PC-9 (cell line): ENCODE measurements at regions not wholly inside any gene's neighbourhood (a gene's known extent, or its start where the extent isn't known, plus 50 kb on each side); places are given as distances from the start of the nearest gene placed in this dataset.

ENCODE experiments used
- BruUV-seq: library from RNA; stranded (reverse); fragments of 400-500 nt; replicated peaks from 2 replicates; lab custom pipeline; 2021; lab: Mats Ljungman, UMichigan
- CTCF ChIA-PET: fragments of 300-600 bp; sonication (Branson Sonifier 250); formaldehyde crosslinking; loops from one replicate; lab custom pipeline; 2022; ENCODE audit warnings: antibody characterized with exemption; lab: Charles Lee
- POLR2A ChIA-PET: fragments of 300-600 bp; sonication (Branson Sonifier 250); formaldehyde crosslinking; loops from one replicate; lab custom pipeline; 2022; ENCODE audit warnings: antibody characterized with exemption; ENCODE audit not compliant: unreplicated experiment; lab: Charles Lee
- DNase-seq, 2 experiments: peaks; one replicate each; pipeline versions ENCODE4 v3.0.0 to v3.0.0-alpha.2; 2015 to 2022; ENCODE audit warnings: mixed read lengths in 1 of 2
- H2AFZ ChIP-seq: fragments of 200-600 bp; sonication (generic); 2 replicates; pipeline ENCODE4 v1.8.1; 2017; ENCODE audit warnings: antibody characterized with exemption
- H3F3A ChIP-seq: fragments of 200-600 bp; sonication (generic); 2 replicates; pipeline ENCODE4 v1.8.1; 2017; ENCODE audit warnings: antibody characterized with exemption, mild to moderate bottlenecking, low read depth; ENCODE audit not compliant: insufficient read depth
- H3K27ac ChIP-seq: fragments of 200-600 bp; sonication (generic); 2 replicates; pipeline ENCODE4 v1.6.1; 2016; ENCODE audit warnings: mixed run types
- H3K27me3 ChIP-seq: fragments of 200-600 bp; sonication (generic); 2 replicates; pipeline ENCODE4 v1.6.1; 2016; ENCODE audit warnings: low read depth, mixed run types; ENCODE audit not compliant: insufficient read depth
- H3K36me3 ChIP-seq: fragments of 200-600 bp; sonication (generic); 2 replicates; pipeline ENCODE4 v1.6.1; 2016; ENCODE audit warnings: low read depth, mixed run types
- H3K4me1 ChIP-seq: fragments of 200-600 bp; sonication (generic); replicated peaks from 2 replicates; pipeline ENCODE4 v1.6.1; 2016; ENCODE audit warnings: mixed run types; ENCODE audit not compliant: insufficient read depth
- H3K4me2 ChIP-seq: fragments of 200-600 bp; sonication (generic); 2 replicates; pipeline ENCODE4 v1.6.1; 2017; ENCODE audit warnings: mixed run types
- H3K4me3 ChIP-seq: fragments of 200-600 bp; sonication (generic); 2 replicates; pipeline ENCODE4 v1.6.1; 2016; ENCODE audit warnings: mixed run types
- H3K79me2 ChIP-seq: fragments of 200-600 bp; sonication (generic); 2 replicates; pipeline ENCODE4 v1.6.1; 2017; ENCODE audit warnings: low read depth, mixed run types
- H3K9me2 ChIP-seq: fragments of 200-600 bp; sonication (generic); 2 replicates; pipeline ENCODE4 v1.8.1; 2017; ENCODE audit warnings: mild to moderate bottlenecking; ENCODE audit not compliant: insufficient read depth
- H3K9me3 ChIP-seq: fragments of 200-600 bp; sonication (generic); 2 replicates; pipeline ENCODE4 v1.8.1; 2016; ENCODE audit warnings: low read depth; ENCODE audit not compliant: insufficient read depth
- H4K20me1 ChIP-seq: fragments of 200-600 bp; sonication (generic); 2 replicates; pipeline ENCODE4 v1.8.1; 2017; ENCODE audit not compliant: insufficient read depth
- EZH2 ChIP-seq: fragments of 200-600 bp; sonication (generic); IDR thresholded peaks from 2 replicates; pipeline ENCODE4 v1.8.0; 2017; ENCODE audit warnings: antibody characterized with exemption, low read depth
- intact Hi-C: fragments of 100-400 bp; cut with micrococcal nuclease; formaldehyde crosslinking; loops from one replicate; pipeline ENCODE4 v1.10.0; 2022; ENCODE audit not compliant: unreplicated experiment
- TF ChIP-seq, protein P1 (sequence below): fragments of 200-600 bp; sonication (generic); conservative IDR thresholded peaks from 2 replicates; pipeline ENCODE4 v1.6.1; 2017; ENCODE audit warnings: mixed run types, antibody characterized with exemption, mild to moderate bottlenecking, moderate library complexity

- Histone ChIP-seq H3K4me1 (peaks cover 44% of the 10 kb centered on the region), H4K20me1 (no peaks in the 10 kb centered on the region), H3K4me2 (no peak overlapping the region), H3K9me2 (no peaks in the 10 kb centered on the region), H3K27me3 (no peaks in the 10 kb centered on the region), H3K79me2 (no peaks in the 10 kb centered on the region), H3K4me3 (no peak overlapping the region), H3K9me3 (peaks cover 10% of the 10 kb centered on the region; the same call in 1 of the 2 replicates), H3F3A (peaks cover 25% of the 10 kb centered on the region), H3K36me3 (no peaks in the 10 kb centered on the region), H3K27ac (no peak overlapping the region), H2AFZ (no peak overlapping the region)
- intact Hi-C loops, result no loop called here
- TF ChIP-seq EZH2, result no peak
- TF ChIP-seq, protein P1, sequence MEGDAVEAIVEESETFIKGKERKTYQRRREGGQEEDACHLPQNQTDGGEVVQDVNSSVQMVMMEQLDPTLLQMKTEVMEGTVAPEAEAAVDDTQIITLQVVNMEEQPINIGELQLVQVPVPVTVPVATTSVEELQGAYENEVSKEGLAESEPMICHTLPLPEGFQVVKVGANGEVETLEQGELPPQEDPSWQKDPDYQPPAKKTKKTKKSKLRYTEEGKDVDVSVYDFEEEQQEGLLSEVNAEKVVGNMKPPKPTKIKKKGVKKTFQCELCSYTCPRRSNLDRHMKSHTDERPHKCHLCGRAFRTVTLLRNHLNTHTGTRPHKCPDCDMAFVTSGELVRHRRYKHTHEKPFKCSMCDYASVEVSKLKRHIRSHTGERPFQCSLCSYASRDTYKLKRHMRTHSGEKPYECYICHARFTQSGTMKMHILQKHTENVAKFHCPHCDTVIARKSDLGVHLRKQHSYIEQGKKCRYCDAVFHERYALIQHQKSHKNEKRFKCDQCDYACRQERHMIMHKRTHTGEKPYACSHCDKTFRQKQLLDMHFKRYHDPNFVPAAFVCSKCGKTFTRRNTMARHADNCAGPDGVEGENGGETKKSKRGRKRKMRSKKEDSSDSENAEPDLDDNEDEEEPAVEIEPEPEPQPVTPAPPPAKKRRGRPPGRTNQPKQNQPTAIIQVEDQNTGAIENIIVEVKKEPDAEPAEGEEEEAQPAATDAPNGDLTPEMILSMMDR, result no peak
- DNase-seq, result no peak
- ChIA-PET CTCF (interaction anchor here (0.5 to 0.6 kb wide), 2 partner anchors 326 to 360 kb away, joined by 3 read pairs; no protein-coding TSS in a partner anchor), POLR2A (no interaction called here)
- no TSS peak for BruUV-seq
Observed at GRCh38 chr2:18988631-18989232, 369.7 kb downstream of the OSR1 start.

DNA sequence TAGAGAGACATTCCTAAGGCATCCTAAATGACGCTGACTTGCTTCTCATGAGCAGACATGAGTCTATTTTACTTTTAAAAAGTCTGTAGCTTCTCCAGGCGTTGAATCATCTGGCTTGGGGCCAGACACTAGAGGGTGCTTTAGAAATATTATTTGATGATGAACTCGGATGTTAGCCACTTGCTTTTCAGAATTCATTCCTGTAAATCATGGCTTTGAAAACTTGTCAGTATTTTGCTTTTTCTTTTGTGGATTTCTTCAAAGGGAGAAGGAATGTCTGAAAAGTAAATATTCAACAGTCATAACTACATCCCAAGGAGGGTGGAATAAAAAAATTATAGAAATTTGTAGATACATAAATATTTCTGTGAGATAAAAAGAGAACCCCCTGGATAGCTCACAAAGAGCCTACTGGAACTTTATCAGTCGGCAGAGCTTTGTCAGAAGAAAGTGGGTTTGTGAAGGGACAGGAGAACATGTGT is 370.8 kb downstream of the OSR1 start:
- DNase-seq, result peak; percentile 60 to 68
- peaks cover 35% of the 10 kb centered on the region for H3K4me1 ChIP-seq
- peaks cover 10% of the 10 kb centered on the region; the same call in 1 of the 2 replicates for H3K9me3 ChIP-seq
- H3K36me3 ChIP-seq, result no peaks in the 10 kb centered on the region
- H3K4me2 ChIP-seq, result no peak overlapping the region
- intact Hi-C loops, result no loop called here
- ChIA-PET CTCF (no interaction called here), POLR2A (interaction anchor here (0.6 kb wide), 1 partner anchor 153 kb away, joined by 5 read pairs; no protein-coding TSS in a partner anchor)
- H4K20me1 ChIP-seq, result no peaks in the 10 kb centered on the region
- H3K9me2 ChIP-seq, result no peaks in the 10 kb centered on the region
- H3K27me3 ChIP-seq, result no peaks in the 10 kb centered on the region
- no peak overlapping the region for H3K27ac ChIP-seq
- TF ChIP-seq, protein P1, result no peak
- TF ChIP-seq EZH2, result no peak
- H2AFZ ChIP-seq, result no peak overlapping the region
- peaks cover 25% of the 10 kb centered on the region for H3F3A ChIP-seq
- no peaks in the 10 kb centered on the region for H3K79me2 ChIP-seq
- no TSS peak for BruUV-seq
- H3K4me3 ChIP-seq, result no peak overlapping the region

- Histone ChIP-seq H2AFZ (no peak overlapping the region), H3K9me3 (peaks cover 10% of the 10 kb centered on the region; the same call in 1 of the 2 replicates), H3K4me1 (peaks cover 28% of the 10 kb centered on the region), H3K4me2 (no peak overlapping the region), H3K79me2 (no peaks in the 10 kb centered on the region), H3K27me3 (no peaks in the 10 kb centered on the region), H3K9me2 (no peaks in the 10 kb centered on the region), H3K4me3 (no peak overlapping the region), H3F3A (peaks cover 21% of the 10 kb centered on the region), H4K20me1 (no peaks in the 10 kb centered on the region), H3K36me3 (no peaks in the 10 kb centered on the region), H3K27ac (no peak overlapping the region)
- no TSS peak for BruUV-seq
- TF ChIP-seq, protein P1, result no peak
- TF ChIP-seq EZH2, result no peak
- ChIA-PET POLR2A (no interaction called here), CTCF (no interaction called here)
- intact Hi-C loops, result no loop called here
- DNase-seq, result no peak
Observed at GRCh38 chr2:18987016-18987415, 371.4 kb downstream of the OSR1 start.
